HL-60 (cell line): ENCODE measurements at regions not wholly inside any gene's neighbourhood (a gene's known extent, or its start where the extent isn't known, plus 50 kb on each side); places are given as distances from the start of the nearest gene placed in this dataset.

ENCODE experiments used
- DNase-seq, 2 experiments: peaks; one replicate each; pipeline ENCODE4 v3.0.0-alpha.2; 2010 to 2020; ENCODE audit warnings: low read depth in 1 of 2, low spot score in 1 of 2
- H3K27ac ChIP-seq: fragments of 250-450 bp; sonication (Bioruptor Pico); replicated peaks from 2 replicates; pipeline ENCODE4 v1.5.1; 2020; ENCODE audit warnings: mild to moderate bottlenecking, moderate library complexity
- H3K27me3 ChIP-seq: fragments of 250-450 bp; sonication (Bioruptor Pico); 2 replicates; pipeline ENCODE4 v1.5.1; 2021; ENCODE audit warnings: mild to moderate bottlenecking, moderate library complexity; ENCODE audit not compliant: insufficient read depth, poor library complexity, severe bottlenecking
- H3K4me3 ChIP-seq: replicated peaks from 2 replicates; pipeline ENCODE4 v1.5.1; 2011; ENCODE audit warnings: mild to moderate bottlenecking, control low read depth, low read length; ENCODE audit not compliant: insufficient read depth
- CTCF ChIP-seq: IDR thresholded peaks from one replicate; pipeline ENCODE4 v1.5.1; 2011; ENCODE audit warnings: low read length, control low read depth, inconsistent platforms; ENCODE audit not compliant: insufficient read depth
- GABPA ChIP-seq: IDR thresholded peaks from 2 replicates; pipeline ENCODE4 v1.6.1; 2012; ENCODE audit warnings: low read depth
- POLR2AphosphoS5 ChIP-seq: IDR thresholded peaks from 2 replicates; pipeline ENCODE4 v1.6.1; 2012; ENCODE audit warnings: low read depth
- REST ChIP-seq: IDR thresholded peaks from 2 replicates; pipeline ENCODE4 v1.6.1; 2012; ENCODE audit warnings: low read depth; ENCODE audit not compliant: insufficient replicate concordance
- SPI1 ChIP-seq: IDR thresholded peaks from 2 replicates; pipeline ENCODE4 v1.6.1; 2012; ENCODE audit warnings: low read depth, mild to moderate bottlenecking, borderline replicate concordance

GRCh38 chr7:136122026-136122425 is 144.9 kb upstream of the MTPN start:
- no peaks in the 10 kb centered on the region for H3K27me3 ChIP-seq
- no peak for TF ChIP-seq POLR2AphosphoS5
- no peak for TF ChIP-seq REST
- TF ChIP-seq SPI1 = no peak
- no peak for TF ChIP-seq GABPA
- no peak for TF ChIP-seq CTCF
- H3K27ac ChIP-seq = no peak overlapping the region
- DNase-seq = no peak
- no peak overlapping the region for H3K4me3 ChIP-seq

- TF ChIP-seq GABPA = no peak
- TF ChIP-seq POLR2AphosphoS5 = no peak
- no peak for TF ChIP-seq REST
- no peak for TF ChIP-seq SPI1
- no peak overlapping the region for H3K27ac ChIP-seq
These were observed 140.4 kb upstream of the MTPN start for GRCh38 chr7:136117539-136117938.

GRCh38 chr7:136116186-136116585 is 139.0 kb upstream of the MTPN start:
- no peak for TF ChIP-seq GABPA
- TF ChIP-seq SPI1 = no peak
- no peak for TF ChIP-seq REST
- no peak for TF ChIP-seq POLR2AphosphoS5
- TF ChIP-seq CTCF = no peak
- no peak for DNase-seq

More at GRCh38 chr7:136117539-136117938, 140.4 kb upstream of the MTPN start:
- no peak for DNase-seq
- Histone ChIP-seq H3K27me3 (no peaks in the 10 kb centered on the region), H3K4me3 (no peak overlapping the region)

More at GRCh38 chr7:136116186-136116585, 139.0 kb upstream of the MTPN start:
- no peaks in the 10 kb centered on the region for H3K27me3 ChIP-seq
- no peak overlapping the region for H3K27ac ChIP-seq
- H3K4me3 ChIP-seq = no peak overlapping the region
